H1 (cell line): ENCODE measurements at regions not wholly inside any gene's neighbourhood (a gene's known extent, or its start where the extent isn't known, plus 50 kb on each side); places are given as distances from the start of the nearest gene placed in this dataset.

Source experiments
- CEBPB ChIP-seq: IDR thresholded peaks from 2 replicates; pipeline ENCODE4 v1.6.1; 2012; ENCODE audit warnings: low read depth, low read length
- CHD1 ChIP-seq: IDR thresholded peaks from 2 replicates; pipeline ENCODE4 v1.6.1; 2012; ENCODE audit warnings: low read depth, low read length, improper control_type of control experiment
- CREB1 ChIP-seq: IDR thresholded peaks from 2 replicates; pipeline ENCODE4 v1.6.1; 2012; ENCODE audit warnings: inconsistent platforms
- CTCF ChIP-seq, 3 experiments: IDR thresholded peaks; 1 replicate in 2 of 3; 2 replicates in 1 of 3; pipeline versions ENCODE4 v1.5.1 to v1.6.1; 2011; ENCODE audit warnings: low read length in 3 of 3, mild to moderate bottlenecking in 3 of 3, inconsistent platforms in 2 of 3, low read depth in 1 of 3, moderate library complexity in 1 of 3; ENCODE audit not compliant: insufficient read depth in 1 of 3; ENCODE audit errors: control extremely low read depth in 1 of 3
- EP300 ChIP-seq, 2 experiments: IDR thresholded peaks; 1 replicate in 1 of 2; 2 replicates in 1 of 2; pipeline ENCODE4 v1.6.1; 2011 to 2012; ENCODE audit warnings: low read depth in 2 of 2, low read length in 2 of 2, mild to moderate bottlenecking in 2 of 2, borderline replicate concordance in 1 of 2, inconsistent platforms in 1 of 2, moderate library complexity in 1 of 2
- NRF1 ChIP-seq: IDR thresholded peaks from 2 replicates; pipeline ENCODE4 v1.6.1; 2011; ENCODE audit warnings: mild to moderate bottlenecking, low read depth, low read length, improper control_type of control experiment
- POLR2A ChIP-seq, 2 experiments: IDR thresholded peaks; 1 replicate in 1 of 2; 2 replicates in 1 of 2; pipeline ENCODE4 v1.6.1; 2011; ENCODE audit warnings: low read depth in 2 of 2, low read length in 2 of 2, mild to moderate bottlenecking in 2 of 2; ENCODE audit errors: control extremely low read depth in 1 of 2
- POLR2AphosphoS5 ChIP-seq: IDR thresholded peaks from 2 replicates; pipeline ENCODE4 v1.6.1; 2011; ENCODE audit warnings: low read depth, low read length
- RBBP5 ChIP-seq: IDR thresholded peaks from 2 replicates; pipeline ENCODE4 v1.7.1; 2012; ENCODE audit warnings: low read depth, mild to moderate bottlenecking, inconsistent platforms, low read length, moderate library complexity, borderline replicate concordance
- RXRA ChIP-seq: IDR thresholded peaks from 2 replicates; pipeline ENCODE4 v1.6.1; 2011; ENCODE audit warnings: low read depth, mild to moderate bottlenecking, low read length, moderate library complexity; ENCODE audit not compliant: insufficient read depth
- SIX5 ChIP-seq: IDR thresholded peaks from 2 replicates; pipeline ENCODE4 v1.6.1; 2011; ENCODE audit warnings: mild to moderate bottlenecking, low read depth, low read length
- TCF12 ChIP-seq: IDR thresholded peaks from 2 replicates; pipeline ENCODE4 v1.6.1; 2011; ENCODE audit warnings: low read depth, mild to moderate bottlenecking, low read length
- TEAD4 ChIP-seq: IDR thresholded peaks from 2 replicates; pipeline ENCODE4 v1.6.1; 2012; ENCODE audit warnings: low read depth, low read length, inconsistent platforms, mixed read lengths
- ZNF274 ChIP-seq: IDR thresholded peaks from 2 replicates; pipeline ENCODE4 v1.7.0; 2012; ENCODE audit warnings: low read length, borderline replicate concordance; ENCODE audit errors: extremely low read depth

DNA sequence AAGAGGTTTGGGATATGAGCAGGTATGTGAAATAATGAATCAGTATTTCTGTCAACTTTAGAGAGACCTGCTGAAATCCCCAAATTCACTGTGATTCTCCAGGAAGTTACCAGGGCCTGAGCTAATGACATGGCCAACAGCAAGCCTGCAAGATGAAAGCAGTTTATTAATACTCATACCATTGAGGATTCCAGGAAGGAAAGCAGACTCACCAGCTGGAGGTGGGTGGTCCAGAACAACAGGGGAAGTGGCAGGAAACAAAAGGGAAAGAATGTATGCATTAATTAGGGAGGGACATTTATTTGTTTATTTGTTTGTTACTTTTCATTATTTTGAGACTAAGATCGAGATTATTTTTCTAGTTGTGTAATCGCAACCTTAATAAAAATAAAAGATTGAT is 196.6 kb upstream of the AGA start:
- TF ChIP-seq CTCF (IDR thresholded peaks at IDR 0.05; ENCODE audit: control extremely low read depth in 1 of 3, insufficient read depth in 1 of 3, low read depth in 1 of 3, low read length in 3 of 3) = no peak
- no peak for TF ChIP-seq EP300 (IDR thresholded peaks at IDR 0.05; ENCODE audit: borderline replicate concordance in 1 of 2, low read depth in 2 of 2, low read length in 2 of 2)
- TF ChIP-seq RXRA = no peak
- TF ChIP-seq POLR2AphosphoS5 = no peak
- no peak for TF ChIP-seq POLR2A (IDR thresholded peaks at IDR 0.05; ENCODE audit: control extremely low read depth in 1 of 2, low read depth in 2 of 2, low read length in 2 of 2)
- TF ChIP-seq SIX5 = no peak
- no peak for TF ChIP-seq NRF1
- TF ChIP-seq TCF12 = no peak
- TF ChIP-seq RBBP5 = no peak
- no peak for TF ChIP-seq ZNF274
- TF ChIP-seq TEAD4 = 0 out of 2 replicates have a peak, but pooled peaks have one; percentile 33
- TF ChIP-seq CHD1 = no peak
- no peak for TF ChIP-seq CEBPB
- no peak for TF ChIP-seq CREB1
